SKM-1 treated with dmso at 0.1 percent for 144 hours (cell line): ENCODE measurements at regions not wholly inside any gene's neighbourhood (a gene's known extent, or its start where the extent isn't known, plus 50 kb on each side); places are given as distances from the start of the nearest gene placed in this dataset.

ENCODE experiments used
- DNase-seq: peaks from one replicate; lab custom pipeline; 2025; ENCODE audit not compliant: unreplicated experiment; lab: John Stamatoyannopoulos, UW

DNA sequence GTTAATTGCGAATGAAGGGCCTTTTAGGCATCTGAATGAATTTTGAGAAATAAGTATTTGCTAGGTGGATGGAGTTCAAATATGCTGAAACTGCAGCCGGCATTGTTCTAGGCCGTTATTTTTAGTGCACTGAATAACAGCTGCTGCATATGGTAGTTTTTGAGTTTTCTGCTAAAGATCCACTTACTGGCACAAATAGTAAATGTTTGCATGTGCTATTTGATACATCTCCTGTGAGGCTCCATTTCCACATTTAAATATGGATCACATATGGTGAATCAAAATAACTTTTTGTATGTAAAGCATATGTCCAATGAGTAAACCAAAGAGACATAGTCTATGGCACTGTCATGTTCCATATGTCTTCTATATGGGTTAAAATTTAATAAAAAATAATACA lies 56.7 kb upstream of the CNTN4 start:
- DNase-seq, result no peak
